ENCODE measurements at regions not wholly inside any gene's neighbourhood (a gene's known extent, or its start where the extent isn't known, plus 50 kb on each side); places are given as distances from the start of the nearest gene placed in this dataset.

DNA sequence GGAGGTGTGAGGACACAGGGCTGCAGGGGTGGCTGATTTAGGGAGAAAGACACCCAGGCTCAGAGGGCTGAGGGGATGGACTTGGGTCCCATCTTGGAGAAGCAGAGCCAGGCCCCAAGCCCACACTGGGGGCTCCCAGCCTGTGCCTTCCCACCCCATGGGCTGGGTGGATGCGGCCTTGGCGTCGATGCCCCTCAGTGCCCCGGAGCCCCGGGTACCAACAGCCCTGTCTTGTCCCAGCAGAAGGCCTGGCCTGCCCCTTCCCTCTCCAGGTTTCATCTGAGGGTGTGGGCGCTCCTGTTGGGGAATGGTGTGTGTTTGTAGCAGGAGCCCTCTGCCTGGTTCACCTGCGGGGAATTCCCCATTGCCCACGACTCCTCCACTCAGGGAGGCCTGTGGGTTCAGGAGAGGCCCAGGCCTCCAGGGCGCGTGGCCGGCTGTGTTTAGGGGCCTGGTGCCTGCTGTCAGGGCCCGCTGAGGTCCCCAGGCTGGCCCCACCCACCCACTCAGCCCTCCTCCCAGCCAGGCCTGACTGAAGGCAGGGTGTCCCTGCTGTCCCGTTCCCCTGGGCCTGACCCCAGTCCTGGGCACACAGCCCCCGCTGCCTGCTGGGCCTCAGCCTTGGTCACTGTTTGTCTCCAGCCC lies 51.1 kb upstream of the BEGAIN start:
- no peak overlapping the region for H3K27ac ChIP-seq
- no peak overlapping the region for H3K4me3 ChIP-seq
- no peaks in the 10 kb centered on the region for H3K36me3 ChIP-seq
- no peak for DNase-seq (ENCODE audit: low read depth in 1 of 2, low spot score in 2 of 2)
- H3K9me3 ChIP-seq (replicated peaks), result no peaks in the 10 kb centered on the region
- H3K4me1 ChIP-seq (replicated peaks), result no peaks in the 10 kb centered on the region
- no peaks in the 10 kb centered on the region for H3K27me3 ChIP-seq (replicated peaks)

DNA sequence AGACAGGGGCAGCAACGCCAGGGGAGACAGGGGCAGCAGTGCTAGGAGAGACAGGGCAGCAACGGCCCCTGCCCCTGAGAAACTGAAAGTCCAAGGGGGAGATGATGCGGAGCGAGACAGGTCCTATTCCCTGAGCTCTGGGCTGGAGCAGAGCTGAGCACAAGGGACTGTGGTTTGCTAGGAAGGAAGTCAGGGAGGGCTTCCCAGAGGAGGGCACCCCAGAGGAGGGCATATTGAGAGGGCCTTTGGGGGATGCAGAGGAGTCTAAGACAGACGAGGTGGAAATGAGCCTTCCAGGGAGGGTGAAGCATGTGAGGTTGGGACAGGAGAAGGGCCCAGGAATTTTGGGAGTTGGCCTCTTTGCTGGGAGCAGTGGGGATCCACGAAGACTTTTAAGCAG lies 52.1 kb upstream of the BEGAIN start:
- H3K4me3 ChIP-seq, result no peak overlapping the region
- H3K9me3 ChIP-seq (replicated peaks), result no peaks in the 10 kb centered on the region
- H3K36me3 ChIP-seq, result no peaks in the 10 kb centered on the region
- no peaks in the 10 kb centered on the region for H3K4me1 ChIP-seq (replicated peaks)
- no peak for DNase-seq (ENCODE audit: low read depth in 1 of 2, low spot score in 2 of 2)
- no peaks in the 10 kb centered on the region for H3K27me3 ChIP-seq (replicated peaks)
- no peak overlapping the region for H3K27ac ChIP-seq

GRCh38 chr14:100640471-100641273 lies 53.5 kb upstream of the BEGAIN start:
- Histone ChIP-seq H3K36me3 (no peaks in the 10 kb centered on the region), H3K4me1 (replicated peaks) (no peaks in the 10 kb centered on the region), H3K9me3 (replicated peaks) (no peaks in the 10 kb centered on the region), H3K4me3 (no peak overlapping the region), H3K27me3 (replicated peaks) (no peaks in the 10 kb centered on the region), H3K27ac (no peak overlapping the region)
- no peak for DNase-seq (ENCODE audit: low read depth in 1 of 2, low spot score in 2 of 2)

- Histone ChIP-seq H3K9me3 (replicated peaks) (no peaks in the 10 kb centered on the region), H3K36me3 (no peaks in the 10 kb centered on the region), H3K27ac (no peak overlapping the region), H3K4me1 (replicated peaks) (no peaks in the 10 kb centered on the region), H3K27me3 (replicated peaks) (no peaks in the 10 kb centered on the region), H3K4me3 (no peak overlapping the region)
- no peak for DNase-seq (ENCODE audit: low read depth in 1 of 2, low spot score in 2 of 2)
Observed at GRCh38 chr14:100641274-100641860, 54.1 kb upstream of the BEGAIN start.

DNA sequence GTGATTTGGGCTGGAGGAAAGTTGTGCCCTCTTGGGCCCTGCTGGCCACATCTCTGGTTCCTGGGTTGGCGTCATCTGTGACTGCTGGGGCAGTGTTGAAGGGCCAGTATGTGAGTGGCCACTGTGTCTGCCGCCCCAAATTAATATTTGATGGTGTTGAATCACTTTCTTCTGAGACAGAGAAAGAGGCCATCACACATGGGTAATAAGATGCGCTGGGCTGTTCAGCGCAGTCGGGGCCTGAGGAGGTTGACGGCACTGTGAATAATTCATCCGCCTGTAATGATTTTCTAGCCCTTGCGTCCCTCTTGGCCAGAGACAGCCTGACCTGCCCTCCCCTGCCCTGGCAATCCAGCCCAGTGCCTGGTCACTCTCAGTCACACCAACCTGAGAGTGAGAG lies 56.2 kb upstream of the BEGAIN start:
- Histone ChIP-seq H3K36me3 (no peaks in the 10 kb centered on the region), H3K27me3 (replicated peaks) (no peaks in the 10 kb centered on the region), H3K27ac (no peak overlapping the region), H3K4me1 (replicated peaks) (no peaks in the 10 kb centered on the region), H3K9me3 (replicated peaks) (no peaks in the 10 kb centered on the region), H3K4me3 (no peak overlapping the region)
- no peak for DNase-seq (ENCODE audit: low read depth in 1 of 2, low spot score in 2 of 2)

DNA sequence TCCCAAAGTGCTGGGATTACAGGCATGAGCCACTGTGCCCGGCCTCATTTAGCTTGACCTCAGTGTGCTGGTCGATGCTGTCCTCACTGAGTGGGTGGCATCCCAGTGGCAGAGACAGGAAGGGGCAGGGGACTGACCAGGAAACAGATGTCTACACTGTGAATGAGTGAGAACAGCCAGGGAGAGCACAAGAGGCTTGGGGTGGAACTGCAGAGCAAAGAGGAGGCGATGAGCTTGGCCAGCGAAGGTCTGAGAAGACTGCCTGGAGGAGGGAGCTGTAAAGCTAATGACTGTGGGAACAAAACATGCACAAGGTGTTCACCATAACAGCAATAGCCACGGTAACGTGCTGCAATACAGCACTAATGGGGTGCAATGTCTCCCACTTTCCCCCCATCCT lies 57.2 kb upstream of the BEGAIN start:
- no peaks in the 10 kb centered on the region; the same call in 1 of the 2 replicates for H3K27me3 ChIP-seq (replicated peaks)
- no peaks in the 10 kb centered on the region for H3K9me3 ChIP-seq (replicated peaks)
- no peak overlapping the region for H3K27ac ChIP-seq
- H3K4me1 ChIP-seq (replicated peaks), result no peaks in the 10 kb centered on the region
- H3K36me3 ChIP-seq, result no peaks in the 10 kb centered on the region
- no peak for DNase-seq (ENCODE audit: low read depth in 1 of 2, low spot score in 2 of 2)
- no peak overlapping the region for H3K4me3 ChIP-seq

DNA sequence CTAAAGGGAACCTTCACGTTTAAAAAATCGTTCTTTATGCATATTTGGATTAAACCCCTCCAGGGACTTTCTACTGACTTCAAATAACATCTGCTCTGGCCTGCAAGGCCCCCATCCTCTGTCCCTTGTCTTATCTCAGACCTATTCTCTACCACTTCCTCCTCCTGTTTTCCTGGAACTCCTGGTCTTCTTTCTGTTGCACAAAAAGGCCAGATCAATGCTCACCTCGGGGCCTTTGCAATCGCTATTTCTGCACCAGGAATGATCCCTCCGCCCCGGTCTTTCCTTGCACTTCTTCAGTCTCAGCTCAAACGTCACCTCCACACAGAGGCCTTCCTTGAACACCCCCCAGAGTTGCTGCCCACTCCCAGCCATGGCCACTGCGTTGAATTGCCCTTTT lies 57.6 kb upstream of the BEGAIN start:
- Histone ChIP-seq H3K4me1 (replicated peaks) (no peaks in the 10 kb centered on the region), H3K9me3 (replicated peaks) (no peaks in the 10 kb centered on the region), H3K27me3 (replicated peaks) (no peaks in the 10 kb centered on the region; the same call in 1 of the 2 replicates), H3K27ac (no peak overlapping the region), H3K36me3 (no peaks in the 10 kb centered on the region), H3K4me3 (no peak overlapping the region)
- no peak for DNase-seq (ENCODE audit: low read depth in 1 of 2, low spot score in 2 of 2)

DNA sequence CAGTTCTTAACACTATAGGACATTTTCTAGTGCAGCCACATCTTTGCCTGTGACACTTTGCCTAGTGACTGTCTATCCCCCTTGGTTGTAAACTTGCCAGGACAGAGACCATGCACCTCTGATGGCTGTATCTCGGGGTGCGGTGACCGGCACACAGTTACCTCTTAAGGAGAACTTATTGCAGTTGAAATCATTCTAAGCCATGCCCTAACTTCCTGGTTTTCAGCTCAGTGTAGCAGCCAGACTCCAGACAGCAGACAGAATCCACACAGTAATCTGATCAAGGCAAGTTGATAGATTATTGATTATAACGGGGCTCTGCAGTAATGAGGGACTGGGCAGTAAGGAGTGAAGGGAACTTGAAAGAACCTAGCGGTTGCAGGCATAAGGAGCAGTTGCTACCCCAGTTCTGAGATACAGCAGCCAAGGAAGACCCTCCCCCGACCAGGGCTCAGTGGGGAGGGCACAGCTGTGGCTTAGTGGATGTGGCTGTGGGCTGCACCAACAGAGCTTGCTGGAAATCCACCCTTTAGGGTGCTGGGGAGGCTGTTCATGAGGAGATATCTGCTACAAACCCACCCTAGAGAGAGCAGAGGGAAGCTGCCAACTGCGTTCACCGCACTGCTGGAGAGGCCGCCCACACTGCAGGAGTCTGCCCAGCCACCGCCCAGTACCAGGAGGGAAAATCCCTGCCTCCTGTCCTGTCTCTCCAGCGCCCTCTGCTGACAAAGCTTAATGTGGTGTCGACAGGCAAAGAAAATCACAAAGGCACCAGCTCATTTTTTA lies 58.2 kb upstream of the BEGAIN start:
- Histone ChIP-seq H3K9me3 (replicated peaks) (no peaks in the 10 kb centered on the region), H3K27me3 (replicated peaks) (no peaks in the 10 kb centered on the region; the same call in 1 of the 2 replicates), H3K36me3 (no peaks in the 10 kb centered on the region), H3K4me3 (no peak overlapping the region), H3K27ac (no peak overlapping the region), H3K4me1 (replicated peaks) (no peaks in the 10 kb centered on the region)
- DNase-seq (ENCODE audit: low read depth in 1 of 2, low spot score in 2 of 2), result peak; percentile 43 to 84

DNA sequence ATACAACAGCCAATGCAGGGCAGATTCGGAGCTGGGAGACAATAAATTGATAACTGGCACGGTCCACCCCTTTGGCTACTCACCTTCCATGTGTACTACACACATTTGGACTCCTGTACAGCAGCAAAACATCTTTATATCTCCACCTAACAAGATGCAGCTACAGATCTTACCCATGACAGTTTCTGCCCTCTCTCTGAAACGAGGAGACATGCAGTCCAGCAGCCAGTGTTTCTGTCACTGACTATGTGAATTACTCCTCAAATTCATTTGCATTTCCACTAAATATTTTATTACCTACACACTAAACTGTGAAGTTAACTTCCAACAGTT lies 58.7 kb upstream of the BEGAIN start:
- no peaks in the 10 kb centered on the region for H3K36me3 ChIP-seq
- no peaks in the 10 kb centered on the region; the same call in 1 of the 2 replicates for H3K27me3 ChIP-seq (replicated peaks)
- DNase-seq (ENCODE audit: low read depth in 1 of 2, low spot score in 2 of 2), result no peak
- H3K4me1 ChIP-seq (replicated peaks), result no peaks in the 10 kb centered on the region
- H3K4me3 ChIP-seq, result no peak overlapping the region
- no peak overlapping the region for H3K27ac ChIP-seq
- H3K9me3 ChIP-seq (replicated peaks), result no peaks in the 10 kb centered on the region

- H3K9me3 ChIP-seq (replicated peaks), result no peaks in the 10 kb centered on the region
- no peaks in the 10 kb centered on the region for H3K4me1 ChIP-seq (replicated peaks)
- H3K4me3 ChIP-seq, result no peak overlapping the region
- H3K27me3 ChIP-seq (replicated peaks), result no peaks in the 10 kb centered on the region; the same call in 1 of the 2 replicates
- no peak for DNase-seq (ENCODE audit: low read depth in 1 of 2, low spot score in 2 of 2)
- no peak overlapping the region for H3K27ac ChIP-seq
- H3K36me3 ChIP-seq, result no peaks in the 10 kb centered on the region
Observed at GRCh38 chr14:100648474-100649172, 61.4 kb upstream of the BEGAIN start.

DNA sequence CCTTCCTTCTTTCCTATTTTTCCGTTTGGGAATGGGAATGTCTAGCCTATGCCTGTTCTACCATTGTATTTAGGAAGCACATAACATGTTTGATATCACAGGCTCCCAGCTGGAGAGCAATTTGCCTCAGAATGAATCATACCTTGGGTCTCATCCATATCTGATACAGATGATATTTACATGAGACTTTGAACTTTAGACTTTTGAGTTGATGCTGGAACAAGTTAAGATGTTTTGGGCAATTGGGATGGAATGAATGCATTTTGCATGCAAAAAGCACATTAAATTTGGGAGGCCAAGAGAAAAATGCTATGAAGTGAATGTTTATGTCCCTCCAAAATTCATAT lies 61.9 kb upstream of the BEGAIN start:
- no peak for DNase-seq (ENCODE audit: low read depth in 1 of 2, low spot score in 2 of 2)
- Histone ChIP-seq H3K27ac (no peak overlapping the region), H3K4me1 (replicated peaks) (no peaks in the 10 kb centered on the region), H3K36me3 (no peaks in the 10 kb centered on the region), H3K4me3 (no peak overlapping the region), H3K9me3 (replicated peaks) (no peaks in the 10 kb centered on the region), H3K27me3 (replicated peaks) (no peaks in the 10 kb centered on the region; the same call in 1 of the 2 replicates)

DNA sequence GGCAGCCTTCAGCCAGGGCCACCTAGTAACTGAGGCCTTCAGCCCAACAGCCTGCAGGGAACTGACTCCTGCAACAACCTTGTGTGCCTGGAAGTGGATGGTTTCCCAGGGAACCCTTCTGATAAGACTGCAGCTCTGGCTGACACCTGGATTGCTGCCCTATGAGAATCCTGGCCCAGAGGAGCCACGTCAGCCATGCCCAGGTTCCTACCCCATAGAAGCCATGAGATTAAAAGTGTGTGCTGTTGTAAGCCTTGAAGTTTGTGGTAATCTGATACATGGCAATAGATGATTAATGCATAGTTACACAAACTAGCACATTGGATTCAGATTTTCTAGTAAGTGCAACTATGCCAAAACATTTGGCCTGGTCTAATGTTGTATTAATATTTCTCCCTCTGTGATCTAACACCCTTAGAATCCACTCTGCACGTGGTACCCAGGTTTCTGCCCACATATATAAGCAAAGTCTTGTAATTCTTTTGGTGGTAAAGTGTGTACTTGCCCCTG lies 64.8 kb upstream of the BEGAIN start:
- H3K36me3 ChIP-seq, result no peaks in the 10 kb centered on the region
- no peak overlapping the region for H3K4me3 ChIP-seq
- H3K27ac ChIP-seq, result no peak overlapping the region
- H3K27me3 ChIP-seq (replicated peaks), result no peaks in the 10 kb centered on the region; the same call in 1 of the 2 replicates
- DNase-seq (ENCODE audit: low read depth in 1 of 2, low spot score in 2 of 2), result no peak
- H3K4me1 ChIP-seq (replicated peaks), result no peaks in the 10 kb centered on the region; the same call in 1 of the 2 replicates
- no peaks in the 10 kb centered on the region for H3K9me3 ChIP-seq (replicated peaks)

GRCh38 chr14:100652744-100653143 lies 65.5 kb upstream of the BEGAIN start:
- H3K36me3 ChIP-seq, result no peaks in the 10 kb centered on the region
- no peaks in the 10 kb centered on the region for H3K9me3 ChIP-seq (replicated peaks)
- DNase-seq (ENCODE audit: low read depth in 1 of 2, low spot score in 2 of 2), result no peak
- no peaks in the 10 kb centered on the region; the same call in 1 of the 2 replicates for H3K4me1 ChIP-seq (replicated peaks)
- no peak overlapping the region for H3K4me3 ChIP-seq
- H3K27ac ChIP-seq, result no peak overlapping the region
- no peaks in the 10 kb centered on the region; the same call in 1 of the 2 replicates for H3K27me3 ChIP-seq (replicated peaks)

Measured in SJSA1 (cell line).